NOMO-1 (cell line): ENCODE measurements at regions not wholly inside any gene's neighbourhood (a gene's known extent, or its start where the extent isn't known, plus 50 kb on each side); places are given as distances from the start of the nearest gene placed in this dataset.

Experiments used
- DNase-seq, 2 experiments: peaks; one replicate each; lab custom pipeline; 2025; ENCODE audit not compliant: unreplicated experiment in 2 of 2; lab: John Stamatoyannopoulos, UW

GRCh38 chr1:50300297-50300696 lies 122.9 kb downstream of the DMRTA2 start:
- DNase-seq, result no peak

GRCh38 chr1:50295566-50295965 lies 127.7 kb downstream of the DMRTA2 start:
- no peak for DNase-seq

- no peak for DNase-seq
These were observed 131.0 kb downstream of the DMRTA2 start for GRCh38 chr1:50292276-50292675.

- no peak for DNase-seq
These were observed 133.7 kb downstream of the DMRTA2 start for GRCh38 chr1:50289495-50289894.

GRCh38 chr1:50285994-50286393 lies 137.2 kb downstream of the DMRTA2 start:
- no peak for DNase-seq

- peak in 1 of 2 experiments; percentile 7 for DNase-seq
These were observed 143.5 kb downstream of the DMRTA2 start for GRCh38 chr1:50279622-50280330.

- DNase-seq, result no peak
These were observed 144.3 kb downstream of the DMRTA2 start for GRCh38 chr1:50278961-50279360.

- DNase-seq, result no peak
These were observed 144.8 kb downstream of the DMRTA2 start for GRCh38 chr1:50278410-50278809.

GRCh38 chr1:50275566-50275965 lies 147.7 kb downstream of the DMRTA2 start:
- no peak for DNase-seq

- no peak for DNase-seq
These were observed 150.3 kb downstream of the DMRTA2 start for GRCh38 chr1:50272912-50273311.

GRCh38 chr1:50271968-50272578 lies 151.2 kb downstream of the DMRTA2 start:
- DNase-seq, result peak in 1 of 2 experiments; percentile 4

GRCh38 chr1:50271337-50271736 lies 151.9 kb downstream of the DMRTA2 start:
- no peak for DNase-seq

GRCh38 chr1:50270926-50271325 lies 152.3 kb downstream of the DMRTA2 start:
- DNase-seq, result no peak

GRCh38 chr1:50268049-50268448 lies 155.2 kb downstream of the DMRTA2 start:
- no peak for DNase-seq

GRCh38 chr1:50266509-50266908 lies 156.7 kb downstream of the DMRTA2 start:
- DNase-seq, result peak in 1 of 2 experiments; percentile 19

- peak in 1 of 2 experiments; percentile 3 for DNase-seq
These were observed 157.1 kb downstream of the ELAVL4 start for GRCh38 chr1:50265790-50266314.

- no peak for DNase-seq
These were observed 155.9 kb downstream of the ELAVL4 start for GRCh38 chr1:50264590-50264989.

- no peak for DNase-seq
These were observed 153.7 kb downstream of the ELAVL4 start for GRCh38 chr1:50262436-50262835.

GRCh38 chr1:50261951-50262350 lies 153.2 kb downstream of the ELAVL4 start:
- no peak for DNase-seq

- DNase-seq, result no peak
These were observed 149.4 kb downstream of the ELAVL4 start for GRCh38 chr1:50257940-50258685.

- DNase-seq, result no peak
These were observed 148.3 kb downstream of the ELAVL4 start for GRCh38 chr1:50257029-50257428.
